AG10803 (cell line): ENCODE measurements at regions not wholly inside any gene's neighbourhood (a gene's known extent, or its start where the extent isn't known, plus 50 kb on each side); places are given as distances from the start of the nearest gene placed in this dataset.

Experiments
- DNase-seq: peaks from one replicate; pipeline ENCODE4 v3.0.0; 2010; ENCODE audit warnings: low read depth
- H3K4me3 ChIP-seq: 2 replicates; pipeline ENCODE4 v1.5.1; 2011; ENCODE audit warnings: mild to moderate bottlenecking, low read length, control low read depth
- CTCF ChIP-seq: conservative IDR thresholded peaks from 2 replicates; pipeline ENCODE4 v1.5.1; 2011; ENCODE audit warnings: mild to moderate bottlenecking, low read length, control low read depth, inconsistent platforms

- TF ChIP-seq CTCF, result no peak
- no peak overlapping the region for H3K4me3 ChIP-seq
- no peak for DNase-seq
Observed at GRCh38 chr3:166114448-166114847, 277.2 kb upstream of the BCHE start.

GRCh38 chr3:166111562-166111961 lies 274.3 kb upstream of the BCHE start:
- no peak for DNase-seq
- H3K4me3 ChIP-seq, result no peak overlapping the region
- no peak for TF ChIP-seq CTCF

GRCh38 chr3:166110102-166110501 lies 272.9 kb upstream of the BCHE start:
- DNase-seq, result no peak
- H3K4me3 ChIP-seq, result no peak overlapping the region
- TF ChIP-seq CTCF, result no peak

- H3K4me3 ChIP-seq, result no peak overlapping the region
- no peak for TF ChIP-seq CTCF
- no peak for DNase-seq
Observed at GRCh38 chr3:166104938-166105337, 267.7 kb upstream of the BCHE start.

- no peak overlapping the region for H3K4me3 ChIP-seq
- TF ChIP-seq CTCF, result no peak
- DNase-seq, result no peak
Observed at GRCh38 chr3:166100730-166101129, 263.5 kb upstream of the BCHE start.

DNA sequence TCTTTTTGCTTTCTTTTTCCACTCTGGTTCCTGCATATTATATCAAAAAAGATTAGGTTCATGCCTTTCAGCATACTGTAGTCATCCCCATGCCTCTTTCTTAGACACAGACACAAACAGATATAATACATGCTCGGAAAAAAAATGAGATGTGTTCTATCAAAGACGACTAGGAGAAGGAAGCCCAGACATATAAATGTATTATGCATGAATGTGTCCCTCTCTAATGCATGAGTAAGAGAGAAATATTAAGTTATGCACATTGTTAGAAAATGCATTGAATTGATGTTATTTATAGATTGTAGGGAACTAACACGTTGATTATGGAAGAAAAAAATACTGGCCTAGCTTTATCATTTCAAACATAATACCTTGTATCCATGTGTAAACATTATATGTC lies 252.4 kb upstream of the BCHE start:
- DNase-seq, result no peak
- H3K4me3 ChIP-seq, result no peak overlapping the region
- no peak for TF ChIP-seq CTCF

- H3K4me3 ChIP-seq, result no peak overlapping the region
- no peak for TF ChIP-seq CTCF
- no peak for DNase-seq
Observed at GRCh38 chr3:166085164-166085856, 248.1 kb upstream of the BCHE start.
